DOHH2 (cell line): ENCODE measurements at regions not wholly inside any gene's neighbourhood (a gene's known extent, or its start where the extent isn't known, plus 50 kb on each side); places are given as distances from the start of the nearest gene placed in this dataset.

Source experiments
- CTCF ChIP-seq: fragments of 200-600 bp; sonication (generic); IDR thresholded peaks from one replicate; pipeline ENCODE4 v1.5.1; 2014; ENCODE audit warnings: antibody characterized with exemption, mild to moderate bottlenecking, low read depth, low read length; ENCODE audit not compliant: poor library complexity, severe bottlenecking
- EZH2phosphoT487 ChIP-seq: fragments of 200-600 bp; sonication (generic); IDR thresholded peaks from 2 replicates; pipeline ENCODE4 v1.6.1; 2017; ENCODE audit warnings: borderline replicate concordance, mild to moderate bottlenecking, antibody characterized with exemption, low read length, moderate library complexity, mixed read lengths

GRCh38 chr9:79446523-79447307 lies 125.0 kb upstream of the TLE4 start:
- TF ChIP-seq CTCF (no peak), EZH2phosphoT487 (no peak)
